ENCODE measurements at regions not wholly inside any gene's neighbourhood (a gene's known extent, or its start where the extent isn't known, plus 50 kb on each side); places are given as distances from the start of the nearest gene placed in this dataset.

DNA sequence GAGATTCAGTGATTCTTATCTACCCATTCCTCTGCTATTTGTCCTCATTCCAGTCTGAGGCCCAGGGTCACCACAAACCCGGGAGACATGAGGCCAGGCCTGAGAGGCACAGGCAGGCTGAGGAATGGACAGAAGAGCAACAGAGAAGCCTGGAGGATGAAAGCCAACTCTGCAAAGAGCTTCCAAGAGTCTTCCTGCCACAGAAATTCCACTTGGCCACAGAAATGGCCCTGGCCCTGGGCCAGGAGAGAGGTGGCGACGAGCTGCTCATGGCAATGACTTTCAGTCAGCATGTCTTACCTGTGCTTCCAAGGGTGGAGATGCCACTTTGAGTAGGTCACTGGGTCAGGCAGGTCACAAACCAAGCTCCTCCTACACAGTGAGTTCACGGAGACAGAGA, 155.3 kb upstream of the PKDCC start:
- H4K20me1 ChIP-seq (ENCODE audit: control insufficient read depth, insufficient read depth), result no peaks in the 10 kb centered on the region
- intact Hi-C loops (cut with micrococcal nuclease; ENCODE audit: unreplicated experiment), result no loop called here
- RAD21 ChIA-PET (ENCODE audit: unreplicated experiment), result no interaction called here
- no peak overlapping the region for H3K9ac ChIP-seq (ENCODE audit: control insufficient read depth, insufficient read depth, low read length)
- H2AFZ ChIP-seq (ENCODE audit: control insufficient read depth, low read depth, low read length), result no peak overlapping the region
- DNase-seq (ENCODE audit: low read depth, low spot score), result no peak
- no peak overlapping the region for H3K4me3 ChIP-seq
- CTCF ChIA-PET, result interaction anchor here (0.8 to 1.7 kb wide), 3 partner anchors 12 to 194 kb away, joined by 3 to 5 read pairs (median 3); no protein-coding TSS in a partner anchor
- in situ Hi-C loops (cut with MboI), result no loop called here
- H3K4me1 ChIP-seq (ENCODE audit: control insufficient read depth, insufficient read depth, low read length), result peaks cover 6% of the 10 kb centered on the region
- BruUV-seq (replicated peaks), result no TSS peak
- no peak for TF ChIP-seq MEF2A (IDR thresholded peaks at IDR 0.05; ENCODE audit: insufficient read depth, low read depth, low read length)
- TF ChIP-seq, protein P1, sequence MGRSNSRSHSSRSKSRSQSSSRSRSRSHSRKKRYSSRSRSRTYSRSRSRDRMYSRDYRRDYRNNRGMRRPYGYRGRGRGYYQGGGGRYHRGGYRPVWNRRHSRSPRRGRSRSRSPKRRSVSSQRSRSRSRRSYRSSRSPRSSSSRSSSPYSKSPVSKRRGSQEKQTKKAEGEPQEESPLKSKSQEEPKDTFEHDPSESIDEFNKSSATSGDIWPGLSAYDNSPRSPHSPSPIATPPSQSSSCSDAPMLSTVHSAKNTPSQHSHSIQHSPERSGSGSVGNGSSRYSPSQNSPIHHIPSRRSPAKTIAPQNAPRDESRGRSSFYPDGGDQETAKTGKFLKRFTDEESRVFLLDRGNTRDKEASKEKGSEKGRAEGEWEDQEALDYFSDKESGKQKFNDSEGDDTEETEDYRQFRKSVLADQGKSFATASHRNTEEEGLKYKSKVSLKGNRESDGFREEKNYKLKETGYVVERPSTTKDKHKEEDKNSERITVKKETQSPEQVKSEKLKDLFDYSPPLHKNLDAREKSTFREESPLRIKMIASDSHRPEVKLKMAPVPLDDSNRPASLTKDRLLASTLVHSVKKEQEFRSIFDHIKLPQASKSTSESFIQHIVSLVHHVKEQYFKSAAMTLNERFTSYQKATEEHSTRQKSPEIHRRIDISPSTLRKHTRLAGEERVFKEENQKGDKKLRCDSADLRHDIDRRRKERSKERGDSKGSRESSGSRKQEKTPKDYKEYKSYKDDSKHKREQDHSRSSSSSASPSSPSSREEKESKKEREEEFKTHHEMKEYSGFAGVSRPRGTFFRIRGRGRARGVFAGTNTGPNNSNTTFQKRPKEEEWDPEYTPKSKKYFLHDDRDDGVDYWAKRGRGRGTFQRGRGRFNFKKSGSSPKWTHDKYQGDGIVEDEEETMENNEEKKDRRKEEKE (IDR thresholded peaks at IDR 0.05), result no peak
- H3K9me3 ChIP-seq (replicated peaks; ENCODE audit: control insufficient read depth, insufficient read depth, low read length), result no peaks in the 10 kb centered on the region
- no peak for FAIRE-seq
- H3K4me2 ChIP-seq (ENCODE audit: control insufficient read depth, insufficient read depth), result no peak overlapping the region
- H3K36me3 ChIP-seq (ENCODE audit: control insufficient read depth in 2 of 2, insufficient read depth in 2 of 2, low read length in 1 of 2), result no peaks in the 10 kb centered on the region
- H3K27ac ChIP-seq (ENCODE audit: control insufficient read depth, insufficient read depth), result no peak overlapping the region
- H3K27me3 ChIP-seq (replicated peaks in 1 of 2; ENCODE audit: control insufficient read depth in 2 of 2, insufficient read depth in 2 of 2, low read length in 1 of 2), result no peaks in the 10 kb centered on the region; a peak in 1 of 4 replicates
- 60% methylated on average over 4 of the region's 4 CpGs for WGBS (ENCODE audit: insufficient coverage, insufficient replicate concordance, low lambda C conversion rate, missing lambda C conversion rate)
- SMC1A ChIA-PET (ENCODE audit: uncharacterized antibody, unreplicated experiment), result no interaction called here
- POLR2A ChIA-PET, result no interaction called here
- no peak for ATAC-seq
- no peaks in the 10 kb centered on the region for H3K79me2 ChIP-seq (ENCODE audit: control insufficient read depth, insufficient read depth, low read length)

DNA sequence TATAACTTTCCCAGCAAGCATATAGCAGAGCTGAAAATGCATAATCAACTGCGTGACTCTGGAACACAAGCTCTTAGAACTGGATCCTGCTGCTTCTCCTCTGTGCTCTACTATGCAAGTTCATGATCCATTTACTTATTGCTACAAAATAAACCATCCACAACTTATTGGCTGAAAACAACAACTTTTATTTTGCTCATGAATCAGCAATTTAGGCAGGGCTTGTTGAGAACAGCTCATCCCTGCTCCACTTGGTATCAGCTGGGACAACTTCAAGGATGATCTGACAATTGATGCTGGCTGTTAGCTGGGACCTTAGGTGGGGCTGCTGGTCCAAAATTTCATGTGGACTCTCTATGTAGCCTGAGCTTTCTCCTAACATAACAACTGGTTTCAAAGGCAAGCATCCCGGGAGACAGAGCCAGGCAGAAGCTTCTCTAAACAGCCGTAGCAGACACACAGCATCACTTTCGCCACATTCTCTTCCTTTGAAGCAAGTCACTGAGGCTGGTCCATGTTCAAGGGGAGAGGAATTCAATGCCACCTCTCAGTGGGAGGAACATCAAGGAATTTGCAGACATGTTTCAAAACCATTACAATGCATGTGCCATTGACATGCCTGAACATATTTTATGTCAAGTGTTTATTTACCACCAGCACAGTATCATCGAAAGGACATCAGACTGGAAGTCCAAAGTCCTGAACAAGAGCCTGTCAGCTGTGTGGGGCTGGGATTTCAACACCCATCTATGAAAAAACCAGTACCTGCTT, 153.1 kb upstream of the PKDCC start:
- no peak for DNase-seq (ENCODE audit: low read depth, low spot score)
- H3K4me1 ChIP-seq (ENCODE audit: control insufficient read depth, insufficient read depth, low read length), result peaks cover 6% of the 10 kb centered on the region
- 42% methylated on average over 5 of the region's 5 CpGs for WGBS (ENCODE audit: insufficient coverage, insufficient replicate concordance, low lambda C conversion rate, missing lambda C conversion rate)
- intact Hi-C loops (cut with micrococcal nuclease; ENCODE audit: unreplicated experiment), result no loop called here
- in situ Hi-C loops (cut with MboI), result no loop called here
- ATAC-seq, result no peak
- no peak overlapping the region for H3K4me3 ChIP-seq
- ChIA-PET CTCF (no interaction called here), SMC1A (ENCODE audit: uncharacterized antibody, unreplicated experiment) (interaction anchor here (0.9 to 1.2 kb wide), 2 partner anchors 20 to 25 kb away, joined by 3 read pairs; no protein-coding TSS in a partner anchor), RAD21 (ENCODE audit: unreplicated experiment) (no interaction called here), POLR2A (no interaction called here)
- H4K20me1 ChIP-seq (ENCODE audit: control insufficient read depth, insufficient read depth), result no peaks in the 10 kb centered on the region
- TF ChIP-seq ZNF217 (IDR thresholded peaks at IDR 0.05) (no peak), ATF7 (IDR thresholded peaks at IDR 0.05; ENCODE audit: low read depth) (no peak), MYC (IDR thresholded peaks at IDR 0.05; ENCODE audit: insufficient read depth, insufficient read length, insufficient replicate concordance, low read length, severe bottlenecking) (no peak), ZZZ3 (IDR thresholded peaks at IDR 0.05; ENCODE audit: control insufficient read depth, insufficient read length, low read depth) (no peak), CHD2 (IDR thresholded peaks at IDR 0.05; ENCODE audit: borderline replicate concordance, low read depth, low read length) (no peak), RBBP5 (conservative IDR thresholded peaks at IDR 0.05) (no peak), NBN (IDR thresholded peaks at IDR 0.05) (no peak)
- TF ChIP-seq, protein P2, sequence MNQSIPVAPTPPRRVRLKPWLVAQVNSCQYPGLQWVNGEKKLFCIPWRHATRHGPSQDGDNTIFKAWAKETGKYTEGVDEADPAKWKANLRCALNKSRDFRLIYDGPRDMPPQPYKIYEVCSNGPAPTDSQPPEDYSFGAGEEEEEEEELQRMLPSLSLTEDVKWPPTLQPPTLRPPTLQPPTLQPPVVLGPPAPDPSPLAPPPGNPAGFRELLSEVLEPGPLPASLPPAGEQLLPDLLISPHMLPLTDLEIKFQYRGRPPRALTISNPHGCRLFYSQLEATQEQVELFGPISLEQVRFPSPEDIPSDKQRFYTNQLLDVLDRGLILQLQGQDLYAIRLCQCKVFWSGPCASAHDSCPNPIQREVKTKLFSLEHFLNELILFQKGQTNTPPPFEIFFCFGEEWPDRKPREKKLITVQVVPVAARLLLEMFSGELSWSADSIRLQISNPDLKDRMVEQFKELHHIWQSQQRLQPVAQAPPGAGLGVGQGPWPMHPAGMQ (IDR thresholded peaks at IDR 0.05; ENCODE audit: borderline replicate concordance), result no peak
- TF ChIP-seq, protein P3, sequence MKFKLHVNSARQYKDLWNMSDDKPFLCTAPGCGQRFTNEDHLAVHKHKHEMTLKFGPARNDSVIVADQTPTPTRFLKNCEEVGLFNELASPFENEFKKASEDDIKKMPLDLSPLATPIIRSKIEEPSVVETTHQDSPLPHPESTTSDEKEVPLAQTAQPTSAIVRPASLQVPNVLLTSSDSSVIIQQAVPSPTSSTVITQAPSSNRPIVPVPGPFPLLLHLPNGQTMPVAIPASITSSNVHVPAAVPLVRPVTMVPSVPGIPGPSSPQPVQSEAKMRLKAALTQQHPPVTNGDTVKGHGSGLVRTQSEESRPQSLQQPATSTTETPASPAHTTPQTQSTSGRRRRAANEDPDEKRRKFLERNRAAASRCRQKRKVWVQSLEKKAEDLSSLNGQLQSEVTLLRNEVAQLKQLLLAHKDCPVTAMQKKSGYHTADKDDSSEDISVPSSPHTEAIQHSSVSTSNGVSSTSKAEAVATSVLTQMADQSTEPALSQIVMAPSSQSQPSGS (IDR thresholded peaks at IDR 0.05; ENCODE audit: low read length), result no peak
- no peak overlapping the region for H3K9ac ChIP-seq (ENCODE audit: control insufficient read depth, insufficient read depth, low read length)
- H3K27ac ChIP-seq (ENCODE audit: control insufficient read depth, insufficient read depth), result no peak overlapping the region
- no peaks in the 10 kb centered on the region for H3K79me2 ChIP-seq (ENCODE audit: control insufficient read depth, insufficient read depth, low read length)
- no TSS peak for BruUV-seq (replicated peaks)
- FAIRE-seq, result peak; percentile 65
- no peaks in the 10 kb centered on the region for H3K9me3 ChIP-seq (replicated peaks; ENCODE audit: control insufficient read depth, insufficient read depth, low read length)
- H2AFZ ChIP-seq (ENCODE audit: control insufficient read depth, low read depth, low read length), result no peak overlapping the region
- no peak overlapping the region for H3K4me2 ChIP-seq (ENCODE audit: control insufficient read depth, insufficient read depth)
- H3K36me3 ChIP-seq (ENCODE audit: control insufficient read depth in 2 of 2, insufficient read depth in 2 of 2, low read length in 1 of 2), result no peaks in the 10 kb centered on the region
- H3K27me3 ChIP-seq (replicated peaks in 1 of 2; ENCODE audit: control insufficient read depth in 2 of 2, insufficient read depth in 2 of 2, low read length in 1 of 2), result no peaks in the 10 kb centered on the region; a peak in 1 of 4 replicates

Measured in GM12878 (cell line).